BJ (cell line): ENCODE measurements at regions not wholly inside any gene's neighbourhood (a gene's known extent, or its start where the extent isn't known, plus 50 kb on each side); places are given as distances from the start of the nearest gene placed in this dataset.

ENCODE experiments used
- CTCF ChIA-PET: fragments of 350-600 bp; formaldehyde crosslinking; extraction: SDS; loops from one replicate; lab custom pipeline; 2021; ENCODE audit warnings: antibody characterized with exemption, inconsistent platforms; lab: Yijun Ruan, JAX
- POLR2A ChIA-PET: fragments of 300-600 bp; sonication (Branson Sonifier 250); formaldehyde crosslinking; extraction: SDS; loops from one replicate; lab custom pipeline; 2021; ENCODE audit warnings: antibody characterized with exemption; lab: Charles Lee
- DNase-seq: peaks from one replicate; pipeline ENCODE4 v3.0.0-alpha.2; 2011; ENCODE audit warnings: low read depth
- H3K27me3 ChIP-seq: 2 replicates; pipeline ENCODE4 v1.6.0; 2011; ENCODE audit warnings: low read length; ENCODE audit not compliant: control insufficient read depth, insufficient read depth
- H3K36me3 ChIP-seq: 2 replicates; pipeline ENCODE4 v1.5.1; 2011; ENCODE audit warnings: low read length; ENCODE audit not compliant: control insufficient read depth, insufficient read depth
- H3K4me3 ChIP-seq: 2 replicates; pipeline ENCODE4 v1.5.1; 2011; ENCODE audit warnings: low read depth, mild to moderate bottlenecking, control low read depth, low read length
- CTCF ChIP-seq: IDR thresholded peaks from 2 replicates; pipeline ENCODE4 v1.5.1; 2011; ENCODE audit warnings: low read depth, mild to moderate bottlenecking, control low read depth, inconsistent platforms, low read length, moderate library complexity; ENCODE audit not compliant: insufficient read depth

- no peak overlapping the region for H3K4me3 ChIP-seq
- H3K27me3 ChIP-seq, result no peaks in the 10 kb centered on the region; the same call in none of the 2 replicates
- TF ChIP-seq CTCF, result no peak
- DNase-seq, result no peak
- POLR2A ChIA-PET, result no interaction called here
- H3K36me3 ChIP-seq, result no peaks in the 10 kb centered on the region
- CTCF ChIA-PET, result no interaction called here
Measured at GRCh38 chr2:105683011-105683492, 61.7 kb upstream of the NCK2 start.

GRCh38 chr2:105682401-105682800, 62.3 kb upstream of the NCK2 start:
- TF ChIP-seq CTCF, result no peak
- Histone ChIP-seq H3K36me3 (no peaks in the 10 kb centered on the region), H3K27me3 (no peaks in the 10 kb centered on the region; the same call in none of the 2 replicates), H3K4me3 (no peak overlapping the region)
- CTCF ChIA-PET, result no interaction called here
- POLR2A ChIA-PET, result no interaction called here
- no peak for DNase-seq

- no peak for DNase-seq
- H3K27me3 ChIP-seq, result no peaks in the 10 kb centered on the region; the same call in none of the 2 replicates
- POLR2A ChIA-PET, result no interaction called here
- CTCF ChIA-PET, result no interaction called here
- H3K4me3 ChIP-seq, result no peak overlapping the region
- TF ChIP-seq CTCF, result no peak
- H3K36me3 ChIP-seq, result no peaks in the 10 kb centered on the region
Measured at GRCh38 chr2:105681927-105682326, 62.8 kb upstream of the NCK2 start.

- no peaks in the 10 kb centered on the region for H3K36me3 ChIP-seq
Measured at GRCh38 chr2:105680357-105680756, 64.4 kb upstream of the NCK2 start.

GRCh38 chr2:105678346-105678745, 66.4 kb upstream of the NCK2 start:
- no peak overlapping the region for H3K4me3 ChIP-seq
- no peaks in the 10 kb centered on the region; the same call in none of the 2 replicates for H3K27me3 ChIP-seq
- TF ChIP-seq CTCF, result no peak
- CTCF ChIA-PET, result interaction anchor here (1.1 kb wide), 1 partner anchor 9 kb away, joined by 3 read pairs; no protein-coding TSS in a partner anchor
- POLR2A ChIA-PET, result no interaction called here
- H3K36me3 ChIP-seq, result no peaks in the 10 kb centered on the region
- no peak for DNase-seq

More at GRCh38 chr2:105680357-105680756, 64.4 kb upstream of the NCK2 start:
- no peak for DNase-seq
- TF ChIP-seq CTCF, result no peak
- Histone ChIP-seq H3K4me3 (no peak overlapping the region), H3K27me3 (no peaks in the 10 kb centered on the region; the same call in none of the 2 replicates)
- POLR2A ChIA-PET, result no interaction called here
- CTCF ChIA-PET, result no interaction called here
